WTC11 (cell line): ENCODE measurements at regions not wholly inside any gene's neighbourhood (a gene's known extent, or its start where the extent isn't known, plus 50 kb on each side); places are given as distances from the start of the nearest gene placed in this dataset.

Experiments used
- ATAC-seq: fragments of 200-7000 bp; cut with Tn5 transposase; 2 replicates; pipeline ENCODE4 v1.10.0; 2021; ENCODE audit warnings: mild to moderate bottlenecking, moderate library complexity
- CTCF ChIA-PET: fragments of 300-600 bp; sonication (Branson Sonifier 250); formaldehyde crosslinking; loops from one replicate; lab custom pipeline; 2021; ENCODE audit warnings: antibody characterized with exemption; lab: Charles Lee
- POLR2A ChIA-PET: fragments of 350-600 bp; sonication (Branson Sonifier 250); formaldehyde crosslinking; loops from one replicate; lab custom pipeline; 2021; ENCODE audit warnings: antibody characterized with exemption; lab: Charles Lee
- DNase-seq: peaks from one replicate; pipeline ENCODE4 v3.0.0; 2021; ENCODE audit warnings: low spot score
- H3K27ac Mint-ChIP-seq: 2 replicates; pipeline ENCODE4 v1.8.0; 2021; ENCODE audit warnings: mixed read lengths
- H3K27me3 Mint-ChIP-seq: 2 replicates; pipeline ENCODE4 v1.8.0; 2021; ENCODE audit warnings: low read depth, mild to moderate bottlenecking, moderate library complexity, mixed read lengths
- H3K36me3 Mint-ChIP-seq: 2 replicates; pipeline ENCODE4 v1.8.0; 2021; ENCODE audit warnings: mixed read lengths
- H3K4me1 Mint-ChIP-seq: 2 replicates; pipeline ENCODE4 v1.8.0; 2022; ENCODE audit warnings: mixed read lengths
- H3K4me3 Mint-ChIP-seq: 2 replicates; pipeline ENCODE4 v1.8.0; 2021; ENCODE audit warnings: mild to moderate bottlenecking, moderate library complexity, mixed read lengths
- H3K9me3 Mint-ChIP-seq: 2 replicates; pipeline ENCODE4 v1.8.0; 2021; ENCODE audit warnings: mixed read lengths
- CBFB ChIP-seq: sonication (generic); formaldehyde crosslinking; IDR thresholded peaks from 2 replicates; pipeline ENCODE4 v1.8.1; 2022; ENCODE audit warnings: mild to moderate bottlenecking, low read depth, missing genetic modification reagents
- ETV6 ChIP-seq: sonication (generic); formaldehyde crosslinking; IDR thresholded peaks from 2 replicates; pipeline ENCODE4 v1.8.1; 2022; ENCODE audit warnings: mild to moderate bottlenecking, missing genetic modification reagents
- FOXK1 ChIP-seq: sonication (generic); formaldehyde crosslinking; IDR thresholded peaks from 2 replicates; pipeline ENCODE4 v1.8.0; 2022; ENCODE audit warnings: mild to moderate bottlenecking, moderate library complexity, missing genetic modification reagents
- JUN ChIP-seq: sonication (generic); formaldehyde crosslinking; IDR thresholded peaks from 2 replicates; pipeline ENCODE4 v1.8.0; 2023; ENCODE audit warnings: mild to moderate bottlenecking, missing genetic modification reagents
- NR1H2 ChIP-seq: sonication (generic); formaldehyde crosslinking; IDR thresholded peaks from 2 replicates; pipeline ENCODE4 v1.9.0; 2021; ENCODE audit warnings: mild to moderate bottlenecking, moderate library complexity, missing genetic modification reagents
- NR2C2 ChIP-seq: sonication (generic); formaldehyde crosslinking; IDR thresholded peaks from 2 replicates; pipeline ENCODE4 v1.8.0; 2022; ENCODE audit warnings: mild to moderate bottlenecking, missing genetic modification reagents
- NR3C1 ChIP-seq: sonication (generic); formaldehyde crosslinking; conservative IDR thresholded peaks from 2 replicates; pipeline ENCODE4 v1.8.1; 2023; ENCODE audit warnings: low read depth, mild to moderate bottlenecking, missing genetic modification reagents
- OVOL2 ChIP-seq: fragments of 250-450 bp; sonication (Bioruptor Pico); IDR thresholded peaks from 2 replicates; pipeline ENCODE4 v1.9.0; 2021; ENCODE audit warnings: mild to moderate bottlenecking, borderline replicate concordance
- RELA ChIP-seq: sonication (generic); formaldehyde crosslinking; IDR thresholded peaks from 2 replicates; pipeline ENCODE4 v1.8.1; 2022; ENCODE audit warnings: missing genetic modification reagents, mild to moderate bottlenecking, borderline replicate concordance
- SMAD4 ChIP-seq: sonication (generic); formaldehyde crosslinking; IDR thresholded peaks from 2 replicates; pipeline ENCODE4 v1.8.0; 2022; ENCODE audit warnings: mild to moderate bottlenecking, missing genetic modification reagents
- ZNF232 ChIP-seq: sonication (generic); formaldehyde crosslinking; IDR thresholded peaks from 2 replicates; pipeline ENCODE4 v1.8.0; 2022; ENCODE audit warnings: mild to moderate bottlenecking, missing genetic modification reagents
- ZNF263 ChIP-seq: sonication (generic); formaldehyde crosslinking; IDR thresholded peaks from 2 replicates; pipeline ENCODE4 v1.8.1; 2022; ENCODE audit warnings: low read depth, mild to moderate bottlenecking, moderate library complexity, missing genetic modification reagents
- ZNF317 ChIP-seq: sonication (generic); formaldehyde crosslinking; IDR thresholded peaks from 2 replicates; pipeline ENCODE4 v1.8.1; 2023; ENCODE audit warnings: low read depth, mild to moderate bottlenecking, moderate library complexity, missing genetic modification reagents, borderline replicate concordance
- ZNF416 ChIP-seq: fragments of 250-450 bp; sonication (Bioruptor Pico); IDR thresholded peaks from 2 replicates; pipeline ENCODE4 v1.9.0; 2021; ENCODE audit warnings: mild to moderate bottlenecking, inconsistent platforms
- TF ChIP-seq, protein P1 (sequence below): fragments of 250-450 bp; sonication (Bioruptor Pico); IDR thresholded peaks from 2 replicates; pipeline ENCODE4 v1.9.0; 2021; ENCODE audit warnings: mild to moderate bottlenecking, borderline replicate concordance
- TF ChIP-seq, protein P2 (sequence below): sonication (generic); formaldehyde crosslinking; IDR thresholded peaks from 2 replicates; pipeline ENCODE4 v1.8.0; 2022; ENCODE audit warnings: mild to moderate bottlenecking, missing genetic modification reagents
- TF ChIP-seq, protein P3 (sequence below): sonication (generic); formaldehyde crosslinking; IDR thresholded peaks from 2 replicates; pipeline ENCODE4 v1.8.1; 2023; ENCODE audit warnings: mild to moderate bottlenecking, missing genetic modification reagents, borderline replicate concordance
- TF ChIP-seq, protein P4 (sequence below): sonication (generic); formaldehyde crosslinking; IDR thresholded peaks from 2 replicates; pipeline ENCODE4 v1.8.1; 2022; ENCODE audit warnings: low read depth, missing genetic modification reagents, borderline replicate concordance
- TF ChIP-seq, protein P5 (sequence below): fragments of 250-450 bp; sonication (Bioruptor Pico); IDR thresholded peaks from 2 replicates; pipeline ENCODE4 v1.9.0; 2021; ENCODE audit warnings: moderate library complexity, mild to moderate bottlenecking, inconsistent platforms, borderline replicate concordance

DNA sequence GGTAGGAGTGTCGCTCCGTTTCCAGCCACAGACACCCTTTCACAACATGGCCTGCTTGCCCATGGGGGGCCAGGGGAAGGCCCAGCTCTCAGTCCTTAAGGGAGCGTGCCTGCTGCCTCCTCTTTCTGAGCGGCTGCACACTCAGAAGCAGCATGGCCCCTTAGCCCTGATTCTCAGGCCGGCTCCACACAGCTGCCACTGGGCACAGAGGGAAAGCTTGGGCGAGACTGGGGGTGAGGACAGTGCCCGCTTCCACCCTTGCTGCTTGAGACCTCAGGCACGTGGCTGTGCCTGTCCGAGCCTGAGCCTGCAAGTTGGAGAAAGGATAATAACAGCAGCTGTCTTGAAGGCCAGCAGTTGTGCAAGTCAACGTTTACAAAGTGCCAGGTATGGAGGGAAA lies 416.3 kb downstream of the SHANK2 start:
- ChIA-PET CTCF (interaction anchor here (1.1 to 2.2 kb wide), 3 partner anchors 9 to 45 kb away, joined by 3 to 11 read pairs (median 5); no protein-coding TSS in a partner anchor), POLR2A (no interaction called here)
- Mint-ChIP-seq H3K27me3 (no peaks in the 10 kb centered on the region), H3K9me3 (peaks cover 9% of the 10 kb centered on the region)
- DNase-seq, result no peak
- TF ChIP-seq ZNF263 (CRISPR knock-in tag) (no peak), RELA (no peak), CBFB (no peak), JUN (CRISPR knock-in tag) (no peak), SMAD4 (no peak)
- TF ChIP-seq, protein P1, sequence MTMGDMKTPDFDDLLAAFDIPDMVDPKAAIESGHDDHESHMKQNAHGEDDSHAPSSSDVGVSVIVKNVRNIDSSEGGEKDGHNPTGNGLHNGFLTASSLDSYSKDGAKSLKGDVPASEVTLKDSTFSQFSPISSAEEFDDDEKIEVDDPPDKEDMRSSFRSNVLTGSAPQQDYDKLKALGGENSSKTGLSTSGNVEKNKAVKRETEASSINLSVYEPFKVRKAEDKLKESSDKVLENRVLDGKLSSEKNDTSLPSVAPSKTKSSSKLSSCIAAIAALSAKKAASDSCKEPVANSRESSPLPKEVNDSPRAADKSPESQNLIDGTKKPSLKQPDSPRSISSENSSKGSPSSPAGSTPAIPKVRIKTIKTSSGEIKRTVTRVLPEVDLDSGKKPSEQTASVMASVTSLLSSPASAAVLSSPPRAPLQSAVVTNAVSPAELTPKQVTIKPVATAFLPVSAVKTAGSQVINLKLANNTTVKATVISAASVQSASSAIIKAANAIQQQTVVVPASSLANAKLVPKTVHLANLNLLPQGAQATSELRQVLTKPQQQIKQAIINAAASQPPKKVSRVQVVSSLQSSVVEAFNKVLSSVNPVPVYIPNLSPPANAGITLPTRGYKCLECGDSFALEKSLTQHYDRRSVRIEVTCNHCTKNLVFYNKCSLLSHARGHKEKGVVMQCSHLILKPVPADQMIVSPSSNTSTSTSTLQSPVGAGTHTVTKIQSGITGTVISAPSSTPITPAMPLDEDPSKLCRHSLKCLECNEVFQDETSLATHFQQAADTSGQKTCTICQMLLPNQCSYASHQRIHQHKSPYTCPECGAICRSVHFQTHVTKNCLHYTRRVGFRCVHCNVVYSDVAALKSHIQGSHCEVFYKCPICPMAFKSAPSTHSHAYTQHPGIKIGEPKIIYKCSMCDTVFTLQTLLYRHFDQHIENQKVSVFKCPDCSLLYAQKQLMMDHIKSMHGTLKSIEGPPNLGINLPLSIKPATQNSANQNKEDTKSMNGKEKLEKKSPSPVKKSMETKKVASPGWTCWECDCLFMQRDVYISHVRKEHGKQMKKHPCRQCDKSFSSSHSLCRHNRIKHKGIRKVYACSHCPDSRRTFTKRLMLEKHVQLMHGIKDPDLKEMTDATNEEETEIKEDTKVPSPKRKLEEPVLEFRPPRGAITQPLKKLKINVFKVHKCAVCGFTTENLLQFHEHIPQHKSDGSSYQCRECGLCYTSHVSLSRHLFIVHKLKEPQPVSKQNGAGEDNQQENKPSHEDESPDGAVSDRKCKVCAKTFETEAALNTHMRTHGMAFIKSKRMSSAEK (CRISPR knock-in tag), result no peak
- TF ChIP-seq, all 79 proteins: peak for 0
- H3K4me3 Mint-ChIP-seq, result no peak overlapping the region
- no peak for ATAC-seq
- H3K36me3 Mint-ChIP-seq, result peaks cover 5% of the 10 kb centered on the region
- H3K27ac Mint-ChIP-seq, result no peak overlapping the region
- H3K4me1 Mint-ChIP-seq, result peaks cover 23% of the 10 kb centered on the region

DNA sequence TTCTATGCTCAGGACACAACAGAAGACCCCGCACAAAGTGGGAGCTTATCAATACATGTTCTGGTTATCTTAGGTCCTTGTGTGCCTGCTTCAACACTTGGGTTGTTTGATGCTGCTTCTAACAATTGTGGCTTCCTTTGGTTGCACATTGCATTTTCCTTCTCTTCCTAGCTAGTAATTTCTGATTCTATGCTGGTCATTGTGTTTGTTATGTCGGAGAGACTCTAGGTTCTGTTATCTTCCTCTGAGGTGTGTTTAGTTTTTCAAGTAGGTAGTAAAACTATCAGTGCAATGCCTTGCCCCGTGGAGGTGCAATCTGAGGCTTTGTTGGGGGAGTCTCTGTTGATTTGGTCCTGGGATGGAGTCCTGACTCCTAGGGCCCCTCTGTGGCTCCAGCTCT lies 414.2 kb downstream of the SHANK2 start:
- ChIA-PET CTCF (no interaction called here), POLR2A (no interaction called here)
- Mint-ChIP-seq H3K4me1 (peaks cover 22% of the 10 kb centered on the region), H3K36me3 (peaks cover 5% of the 10 kb centered on the region), H3K27me3 (no peaks in the 10 kb centered on the region), H3K9me3 (peaks cover 9% of the 10 kb centered on the region), H3K27ac (no peak overlapping the region), H3K4me3 (no peak overlapping the region)
- ATAC-seq (no peak), DNase-seq (no peak)
- no peak for TF ChIP-seq OVOL2 (CRISPR knock-in tag)
- no peak for TF ChIP-seq ZNF317

DNA sequence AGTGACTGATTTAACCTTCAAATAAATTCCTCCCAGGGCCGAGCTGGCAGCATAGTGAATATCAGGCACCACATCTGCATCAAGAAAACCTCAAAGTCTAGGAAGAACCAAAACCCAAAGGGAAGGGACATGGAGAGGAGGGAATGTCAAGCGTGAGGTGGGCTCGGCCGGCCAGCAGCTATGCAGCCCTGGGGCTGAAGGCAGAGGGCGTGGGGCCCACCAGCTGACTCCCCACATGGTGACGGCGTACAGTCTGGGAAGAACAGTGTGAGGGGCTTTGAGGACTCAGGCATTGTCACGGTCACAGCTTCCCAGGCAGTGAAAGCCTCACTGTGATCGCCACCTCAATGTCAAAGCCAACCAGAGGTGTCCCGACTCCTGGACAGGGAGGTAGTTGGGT lies 412.5 kb downstream of the SHANK2 start:
- Mint-ChIP-seq H3K4me1 (peaks cover 12% of the 10 kb centered on the region), H3K27me3 (no peaks in the 10 kb centered on the region), H3K9me3 (peaks cover 9% of the 10 kb centered on the region), H3K36me3 (peaks cover 5% of the 10 kb centered on the region), H3K27ac (no peak overlapping the region), H3K4me3 (no peak overlapping the region)
- ATAC-seq (no peak), DNase-seq (no peak)
- ChIA-PET CTCF (no interaction called here), POLR2A (no interaction called here)
- no peak for TF ChIP-seq ZNF416 (CRISPR knock-in tag)
- TF ChIP-seq NR3C1 (CRISPR knock-in tag), result no peak
- TF ChIP-seq CBFB, result no peak
- TF ChIP-seq, protein P2, sequence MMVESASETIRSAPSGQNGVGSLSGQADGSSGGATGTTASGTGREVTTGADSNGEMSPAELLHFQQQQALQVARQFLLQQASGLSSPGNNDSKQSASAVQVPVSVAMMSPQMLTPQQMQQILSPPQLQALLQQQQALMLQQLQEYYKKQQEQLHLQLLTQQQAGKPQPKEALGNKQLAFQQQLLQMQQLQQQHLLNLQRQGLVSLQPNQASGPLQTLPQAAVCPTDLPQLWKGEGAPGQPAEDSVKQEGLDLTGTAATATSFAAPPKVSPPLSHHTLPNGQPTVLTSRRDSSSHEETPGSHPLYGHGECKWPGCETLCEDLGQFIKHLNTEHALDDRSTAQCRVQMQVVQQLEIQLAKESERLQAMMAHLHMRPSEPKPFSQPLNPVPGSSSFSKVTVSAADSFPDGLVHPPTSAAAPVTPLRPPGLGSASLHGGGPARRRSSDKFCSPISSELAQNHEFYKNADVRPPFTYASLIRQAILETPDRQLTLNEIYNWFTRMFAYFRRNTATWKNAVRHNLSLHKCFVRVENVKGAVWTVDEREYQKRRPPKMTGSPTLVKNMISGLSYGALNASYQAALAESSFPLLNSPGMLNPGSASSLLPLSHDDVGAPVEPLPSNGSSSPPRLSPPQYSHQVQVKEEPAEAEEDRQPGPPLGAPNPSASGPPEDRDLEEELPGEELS, result no peak
- TF ChIP-seq, protein P3, sequence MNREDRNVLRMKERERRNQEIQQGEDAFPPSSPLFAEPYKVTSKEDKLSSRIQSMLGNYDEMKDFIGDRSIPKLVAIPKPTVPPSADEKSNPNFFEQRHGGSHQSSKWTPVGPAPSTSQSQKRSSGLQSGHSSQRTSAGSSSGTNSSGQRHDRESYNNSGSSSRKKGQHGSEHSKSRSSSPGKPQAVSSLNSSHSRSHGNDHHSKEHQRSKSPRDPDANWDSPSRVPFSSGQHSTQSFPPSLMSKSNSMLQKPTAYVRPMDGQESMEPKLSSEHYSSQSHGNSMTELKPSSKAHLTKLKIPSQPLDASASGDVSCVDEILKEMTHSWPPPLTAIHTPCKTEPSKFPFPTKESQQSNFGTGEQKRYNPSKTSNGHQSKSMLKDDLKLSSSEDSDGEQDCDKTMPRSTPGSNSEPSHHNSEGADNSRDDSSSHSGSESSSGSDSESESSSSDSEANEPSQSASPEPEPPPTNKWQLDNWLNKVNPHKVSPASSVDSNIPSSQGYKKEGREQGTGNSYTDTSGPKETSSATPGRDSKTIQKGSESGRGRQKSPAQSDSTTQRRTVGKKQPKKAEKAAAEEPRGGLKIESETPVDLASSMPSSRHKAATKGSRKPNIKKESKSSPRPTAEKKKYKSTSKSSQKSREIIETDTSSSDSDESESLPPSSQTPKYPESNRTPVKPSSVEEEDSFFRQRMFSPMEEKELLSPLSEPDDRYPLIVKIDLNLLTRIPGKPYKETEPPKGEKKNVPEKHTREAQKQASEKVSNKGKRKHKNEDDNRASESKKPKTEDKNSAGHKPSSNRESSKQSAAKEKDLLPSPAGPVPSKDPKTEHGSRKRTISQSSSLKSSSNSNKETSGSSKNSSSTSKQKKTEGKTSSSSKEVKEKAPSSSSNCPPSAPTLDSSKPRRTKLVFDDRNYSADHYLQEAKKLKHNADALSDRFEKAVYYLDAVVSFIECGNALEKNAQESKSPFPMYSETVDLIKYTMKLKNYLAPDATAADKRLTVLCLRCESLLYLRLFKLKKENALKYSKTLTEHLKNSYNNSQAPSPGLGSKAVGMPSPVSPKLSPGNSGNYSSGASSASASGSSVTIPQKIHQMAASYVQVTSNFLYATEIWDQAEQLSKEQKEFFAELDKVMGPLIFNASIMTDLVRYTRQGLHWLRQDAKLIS (CRISPR knock-in tag), result no peak
- no peak for TF ChIP-seq ZNF232 (CRISPR knock-in tag)
- no peak for TF ChIP-seq ZNF317
- TF ChIP-seq, protein P4, sequence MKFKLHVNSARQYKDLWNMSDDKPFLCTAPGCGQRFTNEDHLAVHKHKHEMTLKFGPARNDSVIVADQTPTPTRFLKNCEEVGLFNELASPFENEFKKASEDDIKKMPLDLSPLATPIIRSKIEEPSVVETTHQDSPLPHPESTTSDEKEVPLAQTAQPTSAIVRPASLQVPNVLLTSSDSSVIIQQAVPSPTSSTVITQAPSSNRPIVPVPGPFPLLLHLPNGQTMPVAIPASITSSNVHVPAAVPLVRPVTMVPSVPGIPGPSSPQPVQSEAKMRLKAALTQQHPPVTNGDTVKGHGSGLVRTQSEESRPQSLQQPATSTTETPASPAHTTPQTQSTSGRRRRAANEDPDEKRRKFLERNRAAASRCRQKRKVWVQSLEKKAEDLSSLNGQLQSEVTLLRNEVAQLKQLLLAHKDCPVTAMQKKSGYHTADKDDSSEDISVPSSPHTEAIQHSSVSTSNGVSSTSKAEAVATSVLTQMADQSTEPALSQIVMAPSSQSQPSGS, result no peak
- TF ChIP-seq, protein P5, sequence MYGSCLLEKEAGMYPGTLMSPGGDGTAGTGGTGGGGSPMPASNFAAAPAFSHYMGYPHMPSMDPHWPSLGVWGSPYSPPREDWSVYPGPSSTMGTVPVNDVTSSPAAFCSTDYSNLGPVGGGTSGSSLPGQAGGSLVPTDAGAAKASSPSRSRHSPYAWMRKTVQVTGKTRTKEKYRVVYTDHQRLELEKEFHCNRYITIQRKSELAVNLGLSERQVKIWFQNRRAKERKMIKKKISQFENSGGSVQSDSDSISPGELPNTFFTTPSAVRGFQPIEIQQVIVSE (CRISPR knock-in tag), result no peak
- no peak for TF ChIP-seq NR1H2 (CRISPR knock-in tag)
- no peak for TF ChIP-seq FOXK1 (CRISPR knock-in tag)
- no peak for TF ChIP-seq ETV6 (CRISPR knock-in tag)
- TF ChIP-seq NR2C2 (CRISPR knock-in tag), result no peak
